ENCODE measurements at regions not wholly inside any gene's neighbourhood (a gene's known extent, or its start where the extent isn't known, plus 50 kb on each side); places are given as distances from the start of the nearest gene placed in this dataset.

- no peaks in the 10 kb centered on the region for H4K20me1 ChIP-seq (ENCODE audit: insufficient read depth, low read length)
- H2AFZ ChIP-seq (ENCODE audit: low read length), result no peak overlapping the region
- no peaks in the 10 kb centered on the region for H3K4me1 ChIP-seq (ENCODE audit: insufficient read depth, low read length, poor library complexity, severe bottlenecking)
- peaks cover 25% of the 10 kb centered on the region; the same call in 1 of the 2 replicates for H3K9me3 ChIP-seq (ENCODE audit: low read length)
- no peaks in the 10 kb centered on the region for H3K36me3 ChIP-seq (ENCODE audit: insufficient read depth, low read length)
- no peak overlapping the region for H3K27ac ChIP-seq (ENCODE audit: low read depth, low read length, poor library complexity, severe bottlenecking)
- no peaks in the 10 kb centered on the region for H3K79me2 ChIP-seq (ENCODE audit: insufficient read depth, low read depth, low read length)
- BruUV-seq (replicated peaks), result no TSS peak
- ChIA-PET CTCF (ENCODE audit: unreplicated experiment) (no interaction called here), POLR2A (no interaction called here)
- DNase-seq (ENCODE audit: low spot score), result no peak
- no peak overlapping the region for H3K4me3 ChIP-seq (ENCODE audit: low read depth, low read length, poor library complexity, severe bottlenecking)
- H3K4me2 ChIP-seq (ENCODE audit: low read length), result no peak overlapping the region
- no peaks in the 10 kb centered on the region for H3K9me2 ChIP-seq (ENCODE audit: insufficient read depth, low read length)
- TF ChIP-seq EZH2phosphoT487 (IDR thresholded peaks at IDR 0.05; ENCODE audit: borderline replicate concordance, low read depth, low read length), result no peak
- TF ChIP-seq CTCF (conservative IDR thresholded peaks at IDR 0.05; ENCODE audit: low read length), result no peak
- intact Hi-C loops (cut with micrococcal nuclease; ENCODE audit: unreplicated experiment), result no loop called here
Observed at GRCh38 chr21:19120591-19120990, 717.0 kb upstream of the TMPRSS15 start.

GRCh38 chr21:19122356-19122755 is 718.8 kb upstream of the TMPRSS15 start:
- no TSS peak for BruUV-seq (replicated peaks)
- TF ChIP-seq EZH2phosphoT487 (IDR thresholded peaks at IDR 0.05; ENCODE audit: borderline replicate concordance, low read depth, low read length), result no peak
- no peak for TF ChIP-seq CTCF (conservative IDR thresholded peaks at IDR 0.05; ENCODE audit: low read length)
- no peak overlapping the region for H3K4me3 ChIP-seq (ENCODE audit: low read depth, low read length, poor library complexity, severe bottlenecking)
- no peaks in the 10 kb centered on the region for H3K79me2 ChIP-seq (ENCODE audit: insufficient read depth, low read depth, low read length)
- no peaks in the 10 kb centered on the region for H3K4me1 ChIP-seq (ENCODE audit: insufficient read depth, low read length, poor library complexity, severe bottlenecking)
- H2AFZ ChIP-seq (ENCODE audit: low read length), result no peak overlapping the region
- POLR2A ChIA-PET, result interaction anchor here (1.2 kb wide), 1 partner anchor 23 kb away, joined by 5 read pairs; no protein-coding TSS in a partner anchor
- H3K27ac ChIP-seq (ENCODE audit: low read depth, low read length, poor library complexity, severe bottlenecking), result no peak overlapping the region
- H3K9me3 ChIP-seq (ENCODE audit: low read length), result peaks cover 31% of the 10 kb centered on the region; the same call in 1 of the 2 replicates
- no peak overlapping the region for H3K4me2 ChIP-seq (ENCODE audit: low read length)
- intact Hi-C loops (cut with micrococcal nuclease; ENCODE audit: unreplicated experiment), result no loop called here
- DNase-seq (ENCODE audit: low spot score), result no peak
- no peaks in the 10 kb centered on the region for H4K20me1 ChIP-seq (ENCODE audit: insufficient read depth, low read length)
- CTCF ChIA-PET (ENCODE audit: unreplicated experiment), result no interaction called here
- no peaks in the 10 kb centered on the region for H3K36me3 ChIP-seq (ENCODE audit: insufficient read depth, low read length)
- no peaks in the 10 kb centered on the region for H3K9me2 ChIP-seq (ENCODE audit: insufficient read depth, low read length)

- H3K27ac ChIP-seq (ENCODE audit: low read depth, low read length, poor library complexity, severe bottlenecking), result no peak overlapping the region
- no peak overlapping the region for H2AFZ ChIP-seq (ENCODE audit: low read length)
- no peaks in the 10 kb centered on the region for H3K4me1 ChIP-seq (ENCODE audit: insufficient read depth, low read length, poor library complexity, severe bottlenecking)
- ChIA-PET CTCF (ENCODE audit: unreplicated experiment) (no interaction called here), POLR2A (interaction anchor here (0.6 to 1.2 kb wide), 2 partner anchors 13 to 23 kb away, joined by 4 to 5 read pairs; no protein-coding TSS in a partner anchor)
- H3K9me3 ChIP-seq (ENCODE audit: low read length), result peaks cover 25% of the 10 kb centered on the region; the same call in 1 of the 2 replicates
- intact Hi-C loops (cut with micrococcal nuclease; ENCODE audit: unreplicated experiment), result no loop called here
- BruUV-seq (replicated peaks), result no TSS peak
- H3K4me3 ChIP-seq (ENCODE audit: low read depth, low read length, poor library complexity, severe bottlenecking), result no peak overlapping the region
- H3K9me2 ChIP-seq (ENCODE audit: insufficient read depth, low read length), result no peaks in the 10 kb centered on the region
- H3K36me3 ChIP-seq (ENCODE audit: insufficient read depth, low read length), result no peaks in the 10 kb centered on the region
- no peak overlapping the region for H3K4me2 ChIP-seq (ENCODE audit: low read length)
- TF ChIP-seq CTCF (conservative IDR thresholded peaks at IDR 0.05; ENCODE audit: low read length) (no peak), EZH2phosphoT487 (IDR thresholded peaks at IDR 0.05; ENCODE audit: borderline replicate concordance, low read depth, low read length) (no peak)
- no peak for DNase-seq (ENCODE audit: low spot score)
- H3K79me2 ChIP-seq (ENCODE audit: insufficient read depth, low read depth, low read length), result no peaks in the 10 kb centered on the region
- no peaks in the 10 kb centered on the region for H4K20me1 ChIP-seq (ENCODE audit: insufficient read depth, low read length)
Observed at GRCh38 chr21:19123053-19123452, 719.5 kb upstream of the TMPRSS15 start.

Measured in OCI-LY7 (cell line).